LHCN-M2 (cell line): ENCODE measurements at regions not wholly inside any gene's neighbourhood (a gene's known extent, or its start where the extent isn't known, plus 50 kb on each side); places are given as distances from the start of the nearest gene placed in this dataset.
"Not testable (repeated sequence)": the region's sequence is repeated elsewhere in the genome, so short reads cannot be mapped to it uniquely, and the experiment has no call there.

Experiments
- DNase-seq: peaks from one replicate; pipeline ENCODE4 v3.0.0-alpha.2; 2012; ENCODE audit warnings: low read depth

DNA sequence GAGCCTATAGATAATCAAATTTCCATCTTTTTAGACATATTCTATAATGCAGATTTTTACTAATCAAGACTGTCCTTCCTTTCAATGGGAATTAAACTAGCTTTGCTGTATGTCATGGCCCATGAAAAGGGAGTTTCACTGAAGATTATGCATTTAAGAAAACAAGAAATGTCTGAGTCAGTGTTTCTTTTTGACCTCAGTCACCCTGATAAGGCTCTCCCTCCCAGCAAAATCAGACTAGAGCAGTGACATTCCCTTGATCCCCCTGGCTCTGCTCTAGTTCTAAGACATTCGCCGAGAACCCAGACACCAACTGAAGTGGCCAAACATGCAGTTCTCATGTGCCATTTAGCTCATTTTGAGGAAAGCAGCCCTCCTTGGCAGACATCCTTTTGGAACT lies 442.0 kb downstream of the ACTL7B start:
- no peak for DNase-seq

DNA sequence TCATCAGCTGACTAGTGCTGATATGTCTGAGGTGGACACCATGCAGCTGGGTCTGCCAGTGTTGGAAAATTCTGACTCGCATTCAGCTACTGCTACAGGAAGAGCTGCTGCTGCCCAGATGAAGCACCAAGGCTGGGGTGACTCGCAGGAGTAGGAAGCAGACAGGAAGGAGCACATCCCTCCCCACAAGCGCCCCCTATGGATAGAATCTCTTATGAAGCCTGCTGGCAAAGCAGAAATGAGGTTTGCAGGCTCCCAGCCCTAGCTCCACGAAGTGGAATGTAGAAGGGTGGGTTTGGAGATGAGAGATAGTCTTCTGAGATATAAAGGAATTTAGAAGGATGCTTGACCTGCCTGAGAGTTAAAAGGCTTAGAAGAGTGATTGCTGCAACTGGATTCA lies 443.0 kb downstream of the ACTL7B start:
- peak; percentile 54 for DNase-seq

DNA sequence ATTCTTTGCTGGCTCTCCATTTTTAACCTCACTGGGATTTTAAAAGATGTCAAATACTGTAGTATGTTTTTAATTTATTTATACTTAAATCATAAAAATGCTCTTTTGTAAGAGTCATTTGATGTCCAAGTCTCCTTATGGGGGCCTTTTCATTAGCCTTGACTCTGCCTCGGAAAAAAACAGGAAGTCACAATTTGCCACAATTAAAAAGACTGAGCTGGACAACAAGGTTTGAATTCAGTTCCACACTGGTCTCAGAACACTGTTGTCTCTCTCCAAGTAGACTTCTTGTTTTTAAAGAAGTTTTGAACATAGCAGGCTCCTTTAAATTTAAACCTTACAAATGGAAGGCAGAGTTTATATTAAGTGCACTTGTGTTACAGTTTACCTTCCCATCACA lies 444.2 kb downstream of the ACTL7B start:
- no peak for DNase-seq

- no peak for DNase-seq
Measured at GRCh38 chr9:108410161-108410560, 445.6 kb downstream of the ACTL7B start.

GRCh38 chr9:108400297-108400696 lies 455.5 kb downstream of the ACTL7B start:
- DNase-seq: no peak

DNA sequence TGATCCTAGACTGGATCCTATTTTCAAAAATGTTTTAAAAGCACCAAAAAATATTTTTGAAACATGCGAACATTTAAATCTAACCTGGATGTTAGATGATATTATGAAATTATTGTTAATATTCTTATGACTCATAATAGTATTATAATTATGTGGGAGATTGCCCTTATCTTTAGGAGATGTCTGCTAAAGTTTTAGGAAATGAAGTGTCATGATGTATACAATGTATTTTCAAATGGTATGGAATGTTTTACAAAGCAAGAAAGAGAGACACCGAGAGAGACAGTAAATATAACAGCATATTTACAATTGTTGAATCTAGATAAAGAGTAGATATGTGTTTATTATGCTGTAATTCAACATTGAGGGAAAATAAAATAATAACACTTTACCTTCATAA lies 455.9 kb downstream of the ACTL7B start:
- no peak for DNase-seq

DNA sequence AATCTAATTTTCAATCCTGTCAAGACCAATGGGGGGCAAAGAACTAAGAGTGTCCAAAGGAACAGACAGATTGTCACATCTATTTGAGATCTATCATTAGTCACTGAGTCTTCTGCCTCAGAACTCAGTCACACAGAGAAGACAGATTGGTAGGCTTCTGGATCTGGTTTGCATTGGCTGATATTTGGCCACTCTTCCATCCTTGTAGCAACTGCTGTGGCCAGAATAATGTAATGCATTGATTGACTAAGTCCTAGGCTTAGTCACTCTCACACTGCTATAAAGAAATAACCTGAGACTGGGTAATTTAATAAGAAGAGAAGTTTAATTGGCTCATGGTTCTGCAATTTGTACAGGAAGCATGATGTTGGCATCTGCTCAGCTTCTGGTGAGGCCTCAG lies 458.5 kb downstream of the ACTL7B start:
- DNase-seq: no peak

- DNase-seq: no peak
Measured at GRCh38 chr9:108396611-108397010, 459.2 kb downstream of the ACTL7B start.

GRCh38 chr9:108396193-108396592 lies 459.6 kb downstream of the ACTL7B start:
- no peak for DNase-seq

DNA sequence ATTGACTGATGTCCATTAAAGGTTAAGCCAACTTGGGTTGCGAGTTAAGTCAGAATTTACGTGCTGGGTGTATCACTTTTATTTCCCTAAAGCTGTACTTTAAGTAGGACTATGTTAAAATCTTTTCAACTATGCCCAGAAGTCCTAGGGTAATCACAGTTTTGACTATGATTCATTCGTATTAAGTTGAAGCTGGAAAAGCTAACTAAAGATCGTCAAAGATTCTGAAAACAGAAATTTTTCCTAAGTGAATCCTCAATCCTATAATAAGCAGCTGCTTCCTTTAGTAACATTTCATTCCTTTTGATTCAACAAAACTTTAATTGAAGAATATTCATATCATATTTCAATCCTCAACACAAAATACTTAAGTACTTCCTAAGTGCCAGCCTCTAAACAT lies 460.4 kb downstream of the ACTL7B start:
- DNase-seq: peak; percentile 30

DNA sequence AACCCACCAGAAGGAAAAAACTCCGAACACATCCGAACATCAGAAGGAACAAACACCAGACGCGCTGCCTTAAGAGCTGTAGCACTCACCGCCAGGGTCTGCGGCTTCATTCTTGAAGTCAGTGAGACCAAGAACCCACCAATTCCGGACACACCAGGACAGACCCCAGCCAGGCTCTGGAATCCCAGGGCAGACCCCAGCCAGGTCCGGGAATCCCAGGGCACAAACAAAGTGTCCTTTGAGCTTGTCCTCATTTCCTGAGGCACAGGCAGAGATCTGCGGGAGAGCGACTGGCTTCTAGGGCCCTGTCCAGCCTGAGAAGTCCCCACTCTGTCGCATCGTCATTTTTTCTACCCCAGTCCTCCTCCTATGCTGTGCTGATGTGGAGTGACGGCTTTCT lies 461.1 kb downstream of the ACTL7B start:
- no peak for DNase-seq

- not testable (repeated sequence) for DNase-seq
Measured at GRCh38 chr9:108393481-108394001, 462.2 kb downstream of the ACTL7B start.

DNA sequence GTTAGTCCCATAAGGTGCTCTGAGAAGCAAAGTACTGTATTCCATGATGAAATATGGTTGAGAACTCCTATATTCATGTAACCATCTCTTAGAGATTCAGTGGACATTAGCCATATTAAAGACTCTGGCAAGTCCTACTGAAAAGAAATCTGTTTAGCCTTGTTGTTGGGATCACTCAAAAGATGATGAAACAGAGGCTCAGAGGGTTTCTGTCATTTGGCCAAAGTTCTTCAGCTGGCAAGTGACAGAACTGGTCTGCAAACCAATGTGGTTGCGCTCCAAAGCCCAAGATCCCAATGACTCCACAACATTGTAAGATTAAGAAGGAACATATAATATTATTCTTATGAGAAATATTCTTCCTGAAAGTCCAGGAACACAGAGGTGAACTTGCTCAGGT lies 462.9 kb downstream of the ACTL7B start:
- DNase-seq: no peak

- no peak for DNase-seq
Measured at GRCh38 chr9:108389056-108389455, 466.7 kb downstream of the ACTL7B start.

- peak; percentile 68 for DNase-seq
Measured at GRCh38 chr9:108386859-108387384, 468.9 kb downstream of the ACTL7B start.

DNA sequence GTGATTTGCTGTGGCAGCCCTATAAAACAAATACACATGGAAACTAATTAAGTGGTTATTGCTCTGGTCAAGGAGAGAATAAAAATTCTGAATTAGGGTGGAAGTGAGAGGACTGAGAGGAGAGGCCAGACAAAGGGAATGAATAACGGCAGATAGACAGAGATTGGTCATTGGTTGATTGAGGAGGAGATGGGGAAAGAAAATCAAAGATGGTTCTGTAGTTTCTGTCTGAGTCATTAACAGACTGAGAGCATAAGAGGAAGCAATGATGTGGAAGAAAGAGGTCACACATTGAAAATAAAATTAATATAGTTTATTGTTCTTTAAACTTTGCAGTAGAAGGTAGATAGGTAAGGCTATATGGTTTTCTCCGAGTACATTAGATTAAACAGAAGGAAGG lies 469.8 kb downstream of the ACTL7B start:
- no peak for DNase-seq

DNA sequence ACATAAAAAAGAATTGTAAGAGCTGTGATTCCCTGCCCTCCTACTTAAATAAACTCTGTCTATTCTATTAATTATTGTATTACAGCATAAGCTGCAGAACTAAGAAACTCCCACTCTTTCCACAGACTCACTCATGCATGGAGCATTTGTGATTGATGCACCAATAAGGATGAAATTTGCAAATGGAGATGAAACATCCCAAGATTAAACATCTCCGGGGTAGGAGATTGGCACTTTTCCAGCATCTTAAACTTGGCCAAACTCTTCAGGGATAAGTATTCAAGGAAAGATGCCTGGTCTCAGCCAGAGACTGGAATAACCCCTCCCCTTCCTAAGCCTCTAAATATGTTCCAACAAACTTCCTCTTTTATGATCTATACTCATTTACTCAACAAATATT lies 472.0 kb downstream of the ACTL7B start:
- no peak for DNase-seq

DNA sequence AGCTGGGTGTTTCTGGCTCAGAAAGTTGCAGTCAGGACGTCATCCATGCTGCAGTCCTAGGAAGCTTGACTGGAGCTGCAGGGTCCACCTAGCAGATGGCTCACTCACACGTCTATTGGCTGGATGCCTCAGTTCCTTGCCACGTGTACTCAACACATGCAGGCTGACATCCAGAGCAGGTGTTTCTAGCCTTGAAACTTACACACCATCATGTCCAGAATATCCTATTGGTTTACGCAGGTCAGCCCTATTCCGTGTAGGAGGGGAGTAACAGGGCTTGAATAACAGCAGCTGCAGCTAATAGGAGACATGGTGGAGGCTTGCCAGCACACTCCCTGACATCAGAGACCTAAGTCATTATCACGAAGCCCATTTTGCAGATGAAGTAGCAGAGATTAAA lies 473.5 kb downstream of the ACTL7B start:
- peak; percentile 34 for DNase-seq

- DNase-seq: no peak
Measured at GRCh38 chr9:108377881-108378280, 477.9 kb downstream of the ACTL7B start.

DNA sequence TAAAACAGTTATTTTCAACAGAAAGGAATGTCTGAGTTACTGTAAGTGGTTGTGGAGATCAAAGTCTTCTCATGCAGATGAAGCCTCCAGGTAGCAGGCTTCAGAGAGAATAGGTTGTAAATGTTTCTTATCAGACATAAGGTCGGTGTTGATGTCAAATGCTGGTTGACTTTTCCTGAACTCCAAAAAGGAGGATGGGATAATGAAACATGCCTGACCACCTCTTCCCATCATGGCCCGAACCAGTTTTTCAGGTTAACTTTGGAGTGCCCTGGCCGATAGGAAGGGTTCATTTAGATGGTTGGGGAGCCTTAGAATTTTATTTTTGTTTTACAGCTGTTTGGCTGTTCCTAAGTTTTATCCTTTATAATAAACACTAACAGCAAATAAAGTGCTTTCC lies 478.4 kb downstream of the ACTL7B start:
- DNase-seq: no peak

GRCh38 chr9:108376140-108376539 lies 479.6 kb downstream of the ACTL7B start:
- no peak for DNase-seq

- DNase-seq: no peak
Measured at GRCh38 chr9:108374626-108375025, 481.2 kb downstream of the ACTL7B start.

GRCh38 chr9:108367188-108367587 lies 488.6 kb downstream of the ACTL7B start:
- DNase-seq: no peak

DNA sequence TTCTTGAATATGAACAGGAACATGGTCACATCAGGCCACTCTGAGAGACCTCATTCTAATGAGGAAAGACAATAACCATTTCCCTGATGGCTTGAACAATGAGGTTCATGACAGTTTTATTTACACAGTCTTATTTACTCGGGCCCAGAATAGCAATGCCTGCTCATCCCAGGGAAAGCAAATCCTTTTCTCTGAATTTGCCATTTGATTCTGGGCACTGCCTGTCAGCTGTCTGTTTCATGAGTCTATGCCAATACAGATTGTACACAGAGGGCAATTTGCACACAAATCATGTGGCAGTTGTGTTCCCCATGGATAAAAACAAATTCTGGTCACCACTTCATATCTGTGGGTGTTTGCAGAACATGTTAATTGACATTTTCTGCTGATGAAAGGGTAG lies 492.5 kb downstream of the ACTL7B start:
- no peak for DNase-seq
